Esophagus muscularis mucosa (tissue), 4 donors: ENCODE measurements at regions not wholly inside any gene's neighbourhood (a gene's known extent, or its start where the extent isn't known, plus 50 kb on each side); places are given as distances from the start of the nearest gene placed in this dataset.

Experiments used
- DNase-seq: peaks from one replicate; pipeline ENCODE4 v3.0.0-alpha.2; 2017; ENCODE audit errors: extremely low spot score
- H3K27ac ChIP-seq, 4 donors: fragments of 200-600 bp; sonication (generic); replicated peaks in 1 of 4; 1 replicate in 3 of 4; 2 replicates in 1 of 4; pipeline ENCODE4 v1.5.1; 2016 to 2019; ENCODE audit warnings: mild to moderate bottlenecking in 1 of 4
- H3K27me3 ChIP-seq, 4 donors: fragments of 200-600 bp; sonication (generic); one replicate each; pipeline versions ENCODE4 v1.5.1 to v1.6.0; 2016 to 2019
- H3K36me3 ChIP-seq, 4 donors: fragments of 200-600 bp; sonication (generic); one replicate each; pipeline ENCODE4 v1.5.1; 2016 to 2019
- H3K4me1 ChIP-seq, 4 donors: fragments of 200-600 bp; sonication (generic); one replicate each; pipeline ENCODE4 v1.5.1; 2016 to 2019
- H3K4me3 ChIP-seq, 4 donors: fragments of 200-600 bp; sonication (generic); 1 replicate in 2 of 4; 2 replicates in 2 of 4; pipeline ENCODE4 v1.5.1; 2016 to 2019; ENCODE audit warnings: mild to moderate bottlenecking in 4 of 4, moderate library complexity in 1 of 4
- H3K9me3 ChIP-seq, 4 donors: fragments of 200-600 bp; sonication (generic); 1 replicate in 3 of 4; 2 replicates in 1 of 4; pipeline ENCODE4 v1.5.1; 2016 to 2019
- EP300 ChIP-seq: sonication (generic); formaldehyde crosslinking; IDR thresholded peaks from one replicate; pipeline ENCODE4 v1.6.1; 2017; ENCODE audit warnings: antibody characterized with exemption
- POLR2A ChIP-seq: fragments of 450-650 bp; IDR thresholded peaks from one replicate; pipeline ENCODE4 v1.6.1; 2017; ENCODE audit warnings: antibody characterized with exemption, moderate library complexity, mild to moderate bottlenecking, low read depth
- POLR2AphosphoS5 ChIP-seq, 2 donors: sonication (generic); formaldehyde crosslinking; IDR thresholded peaks; one replicate each; pipeline ENCODE4 v1.6.1; 2017; ENCODE audit warnings: antibody characterized with exemption in 2 of 2
- WGBS: methylation state at CpG from one replicate; pipeline ENCODE4 v1.1.5; 2018; 5-methylcytosine and 5-hydroxymethylcytosine counted together
- intact Hi-C: fragments of 100-400 bp; cut with DNase I; formaldehyde crosslinking; loops from one replicate; pipeline ENCODE4 v1.15.1; 2023
- TF ChIP-seq, protein P1 (sequence below), 3 experiments: fragments of 200-600 bp in 2 of 3; fragments of 450-650 bp in 1 of 3; sonication (generic) in 2 of 3; IDR thresholded peaks; one replicate each; pipeline ENCODE4 v1.5.1; 2017 to 2019; ENCODE audit warnings: antibody characterized with exemption in 3 of 3, mild to moderate bottlenecking in 2 of 3, moderate library complexity in 1 of 3

DNA sequence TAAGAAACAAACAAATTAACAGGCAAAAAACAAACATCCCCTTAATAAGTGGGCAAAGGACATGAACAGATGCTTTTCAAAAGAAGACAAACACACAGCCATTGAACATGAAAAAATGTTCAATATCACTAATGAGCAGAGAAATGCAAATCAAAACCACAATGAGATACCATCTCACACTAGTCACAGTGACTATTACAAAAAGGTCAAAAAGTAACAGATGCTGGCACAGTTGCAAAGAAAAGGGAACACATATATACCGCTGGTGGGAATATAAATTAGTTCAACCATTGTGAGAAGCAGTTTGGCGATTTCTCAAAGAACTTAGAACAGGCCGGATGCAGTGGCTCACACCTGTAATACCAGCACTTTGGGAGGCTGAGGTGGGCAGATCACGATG lies 146.1 kb upstream of the NEIL3 start:
- H3K4me1 ChIP-seq = no peaks in the 10 kb centered on the region
- no peak overlapping the region for H3K4me3 ChIP-seq
- H3K27ac ChIP-seq = no peak overlapping the region
- 85% methylated on average over 4 of the region's 4 CpGs for WGBS
- no peaks in the 10 kb centered on the region for H3K36me3 ChIP-seq
- DNase-seq = no peak
- TF ChIP-seq POLR2AphosphoS5 (IDR thresholded peaks at IDR 0.05) = no peak
- TF ChIP-seq EP300 = no peak
- TF ChIP-seq POLR2A = no peak
- TF ChIP-seq, protein P1, sequence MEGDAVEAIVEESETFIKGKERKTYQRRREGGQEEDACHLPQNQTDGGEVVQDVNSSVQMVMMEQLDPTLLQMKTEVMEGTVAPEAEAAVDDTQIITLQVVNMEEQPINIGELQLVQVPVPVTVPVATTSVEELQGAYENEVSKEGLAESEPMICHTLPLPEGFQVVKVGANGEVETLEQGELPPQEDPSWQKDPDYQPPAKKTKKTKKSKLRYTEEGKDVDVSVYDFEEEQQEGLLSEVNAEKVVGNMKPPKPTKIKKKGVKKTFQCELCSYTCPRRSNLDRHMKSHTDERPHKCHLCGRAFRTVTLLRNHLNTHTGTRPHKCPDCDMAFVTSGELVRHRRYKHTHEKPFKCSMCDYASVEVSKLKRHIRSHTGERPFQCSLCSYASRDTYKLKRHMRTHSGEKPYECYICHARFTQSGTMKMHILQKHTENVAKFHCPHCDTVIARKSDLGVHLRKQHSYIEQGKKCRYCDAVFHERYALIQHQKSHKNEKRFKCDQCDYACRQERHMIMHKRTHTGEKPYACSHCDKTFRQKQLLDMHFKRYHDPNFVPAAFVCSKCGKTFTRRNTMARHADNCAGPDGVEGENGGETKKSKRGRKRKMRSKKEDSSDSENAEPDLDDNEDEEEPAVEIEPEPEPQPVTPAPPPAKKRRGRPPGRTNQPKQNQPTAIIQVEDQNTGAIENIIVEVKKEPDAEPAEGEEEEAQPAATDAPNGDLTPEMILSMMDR (IDR thresholded peaks at IDR 0.05) = no peak
- intact Hi-C loops = no loop called here
- no peaks in the 10 kb centered on the region for H3K9me3 ChIP-seq
- no peaks in the 10 kb centered on the region for H3K27me3 ChIP-seq

DNA sequence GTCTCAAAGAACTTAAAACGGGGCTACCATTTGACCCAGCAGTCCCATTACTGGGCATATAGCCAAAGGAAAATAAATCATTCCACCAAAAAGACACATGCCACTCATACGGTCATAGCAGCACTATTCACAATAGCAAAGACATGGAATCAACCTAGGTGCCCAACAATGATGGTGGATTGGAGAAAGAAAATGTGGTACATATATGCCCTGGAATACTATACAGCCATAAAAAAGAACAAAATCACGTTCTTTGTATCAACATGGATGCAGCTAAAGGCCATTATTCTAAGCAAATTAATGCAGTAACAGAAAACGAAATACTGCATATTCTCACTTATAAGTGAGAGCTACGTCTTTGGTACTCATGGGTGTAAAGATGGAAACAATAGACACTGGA lies 138.1 kb upstream of the NEIL3 start:
- Histone ChIP-seq H3K4me1 (no peaks in the 10 kb centered on the region), H3K9me3 (no peaks in the 10 kb centered on the region), H3K27me3 (no peaks in the 10 kb centered on the region), H3K36me3 (no peaks in the 10 kb centered on the region), H3K4me3 (no peak overlapping the region), H3K27ac (no peak overlapping the region)
- TF ChIP-seq POLR2A (no peak), EP300 (no peak), POLR2AphosphoS5 (IDR thresholded peaks at IDR 0.05) (no peak)
- TF ChIP-seq, protein P1 (IDR thresholded peaks at IDR 0.05) = no peak
- intact Hi-C loops = no loop called here
- DNase-seq = no peak
- 86% methylated on average over 5 of the region's 5 CpGs for WGBS

DNA sequence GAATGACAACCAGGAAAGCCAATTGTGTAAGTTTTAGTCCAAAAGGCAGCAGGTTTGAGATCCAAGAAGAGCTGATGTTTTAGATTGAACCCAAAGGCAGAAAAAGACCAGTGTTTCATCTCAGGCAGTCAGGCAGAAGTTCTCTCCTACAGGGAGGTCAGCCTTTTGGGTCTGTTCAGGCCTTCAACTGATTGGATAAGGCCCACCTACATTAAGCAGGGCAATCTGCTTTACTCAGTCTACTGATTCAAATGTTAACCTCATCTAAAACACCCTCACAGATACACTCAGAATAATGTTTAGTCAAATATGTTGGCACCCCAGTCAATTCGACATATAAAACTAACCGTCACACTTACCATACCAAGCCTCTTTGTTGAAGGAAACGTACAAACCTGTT lies 134.2 kb upstream of the NEIL3 start:
- Histone ChIP-seq H3K27me3 (no peaks in the 10 kb centered on the region), H3K36me3 (no peaks in the 10 kb centered on the region), H3K4me1 (peaks cover 0 to 9% (median 0%) of the 10 kb centered on the region in 4 donors), H3K27ac (no peak overlapping the region), H3K4me3 (no peak overlapping the region), H3K9me3 (no peaks in the 10 kb centered on the region)
- intact Hi-C loops = no loop called here
- DNase-seq = no peak
- WGBS = 95% methylated on average over 3 of the region's 3 CpGs
- TF ChIP-seq POLR2A (no peak), EP300 (no peak), POLR2AphosphoS5 (IDR thresholded peaks at IDR 0.05) (no peak)
- TF ChIP-seq, protein P1 (IDR thresholded peaks at IDR 0.05) = no peak

DNA sequence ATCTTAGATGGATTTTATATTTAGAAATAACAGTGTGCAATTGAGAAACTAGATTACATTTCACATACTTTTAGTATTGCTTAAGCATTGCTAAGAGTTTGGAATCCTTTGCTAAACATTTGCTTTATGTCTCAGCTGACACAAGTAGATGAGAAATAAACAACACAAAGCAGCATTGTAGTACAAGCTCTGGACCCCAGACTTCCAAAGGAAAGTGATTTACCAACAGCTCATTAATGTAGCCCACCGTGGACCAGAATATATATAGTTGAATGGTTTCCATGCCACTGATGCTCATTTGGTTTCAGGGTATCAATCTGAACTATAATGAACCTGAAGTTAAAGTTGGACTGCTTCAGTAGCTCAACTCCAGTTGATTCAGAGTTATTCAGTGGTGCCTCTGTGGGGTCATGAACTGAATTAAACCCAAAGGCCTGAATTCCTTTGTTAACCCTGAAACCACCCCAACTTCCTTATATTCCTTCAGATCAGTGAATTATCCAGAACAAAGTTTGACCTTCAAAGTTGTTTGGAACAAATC lies 132.1 kb upstream of the NEIL3 start:
- no peaks in the 10 kb centered on the region for H3K9me3 ChIP-seq
- no peak overlapping the region for H3K4me3 ChIP-seq
- TF ChIP-seq, protein P1 (IDR thresholded peaks at IDR 0.05) = no peak
- TF ChIP-seq POLR2AphosphoS5 (IDR thresholded peaks at IDR 0.05) (no peak), EP300 (no peak)
- H3K27ac ChIP-seq = no peak overlapping the region
- peaks cover 0 to 9% (median 0%) of the 10 kb centered on the region in 4 donors for H3K4me1 ChIP-seq
- no peak for DNase-seq
- intact Hi-C loops = no loop called here
- 24% methylated on average over 1 of the region's 1 CpG for WGBS
- H3K36me3 ChIP-seq = no peaks in the 10 kb centered on the region
- H3K27me3 ChIP-seq = no peaks in the 10 kb centered on the region

DNA sequence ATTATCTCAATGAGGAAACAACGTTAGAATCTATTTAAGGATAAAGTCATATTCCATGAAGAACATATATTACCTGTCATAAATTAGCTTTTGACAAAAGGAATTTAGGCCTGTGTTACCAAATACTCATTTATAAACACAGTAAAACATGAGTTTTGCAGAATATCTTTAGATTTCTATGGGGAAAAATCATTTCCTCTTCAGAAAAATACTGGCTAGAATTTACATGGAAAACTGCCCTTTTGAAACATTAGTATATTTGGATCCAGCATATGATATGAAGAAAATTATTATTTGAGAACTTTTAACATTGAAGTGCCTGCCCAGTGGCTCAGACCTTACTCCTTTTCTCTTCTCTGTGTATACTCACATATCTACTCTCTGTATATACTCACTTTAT lies 131.4 kb upstream of the NEIL3 start:
- Histone ChIP-seq H3K9me3 (no peaks in the 10 kb centered on the region), H3K4me3 (no peak overlapping the region), H3K4me1 (peaks cover 0 to 9% (median 0%) of the 10 kb centered on the region in 4 donors), H3K27me3 (no peaks in the 10 kb centered on the region), H3K36me3 (no peaks in the 10 kb centered on the region), H3K27ac (no peak overlapping the region)
- TF ChIP-seq POLR2A (no peak), EP300 (no peak), POLR2AphosphoS5 (IDR thresholded peaks at IDR 0.05) (no peak)
- TF ChIP-seq, protein P1 (IDR thresholded peaks at IDR 0.05) = no peak
- WGBS = 32% methylated on average over 1 of the region's 1 CpG
- DNase-seq = no peak
- intact Hi-C loops = no loop called here
